Suprapubic skin (tissue), 3 donors: ENCODE measurements at regions not wholly inside any gene's neighbourhood (a gene's known extent, or its start where the extent isn't known, plus 50 kb on each side); places are given as distances from the start of the nearest gene placed in this dataset.

Source experiments
- CTCF ChIP-seq, 2 donors: fragments of 200-600 bp in 1 of 2; fragments of 450-650 bp in 1 of 2; sonication (generic) in 1 of 2; IDR thresholded peaks; one replicate each; pipeline ENCODE4 v1.5.1; 2016 to 2019; ENCODE audit warnings: antibody characterized with exemption in 2 of 2, mild to moderate bottlenecking in 1 of 2, moderate library complexity in 1 of 2
- EP300 ChIP-seq: sonication (generic); formaldehyde crosslinking; IDR thresholded peaks from one replicate; pipeline ENCODE4 v1.6.1; 2017; ENCODE audit warnings: antibody characterized with exemption
- POLR2A ChIP-seq, 2 donors: fragments of 450-650 bp; IDR thresholded peaks; one replicate each; pipeline ENCODE4 v1.6.1; 2017; ENCODE audit warnings: antibody characterized with exemption in 2 of 2, mild to moderate bottlenecking in 2 of 2, moderate library complexity in 2 of 2

- no peak for TF ChIP-seq CTCF (IDR thresholded peaks at IDR 0.05)
- TF ChIP-seq POLR2A (IDR thresholded peaks at IDR 0.05), result no peak
- no peak for TF ChIP-seq EP300
Observed at GRCh38 chr10:125289461-125289860, 129.1 kb upstream of the CTBP2 start.
